Activated T-helper 1 cell treated with anti-CD3 and anti-CD28 coated beads, Interleukin-12 subunit alpha, Interleukin-12 subunit beta, Interleukin-2, Interleukin-4 antibody, amounts not matched to agents 30 ng/mL and 10 ng/mL and 1 ng/mL, durations not matched to agents 14 hours and 24 hours and 36 hours (primary cell): ENCODE measurements at regions not wholly inside any gene's neighbourhood (a gene's known extent, or its start where the extent isn't known, plus 50 kb on each side); places are given as distances from the start of the nearest gene placed in this dataset.
"Not testable (repeated sequence)": the region's sequence is repeated elsewhere in the genome, so short reads cannot be mapped to it uniquely, and the experiment has no call there.

ENCODE experiments used
- DNase-seq: peaks from one replicate; pipeline ENCODE4 v3.0.0; 2021; ENCODE audit warnings: low spot score
- H3K27ac Mint-ChIP-seq: one replicate; pipeline ENCODE4 v1.8.0; 2021; ENCODE audit warnings: mild to moderate bottlenecking, mixed read lengths
- H3K27me3 Mint-ChIP-seq: one replicate; pipeline ENCODE4 v1.8.0; 2022; ENCODE audit warnings: mild to moderate bottlenecking, moderate library complexity, mixed read lengths; ENCODE audit not compliant: insufficient read depth
- H3K36me3 Mint-ChIP-seq: one replicate; pipeline ENCODE4 v1.8.0; 2021; ENCODE audit warnings: low read depth, mixed read lengths
- H3K4me1 Mint-ChIP-seq: one replicate; pipeline ENCODE4 v1.8.0; 2021; ENCODE audit warnings: low read depth, mixed read lengths
- H3K4me3 Mint-ChIP-seq: one replicate; pipeline ENCODE4 v1.8.0; 2021; ENCODE audit warnings: mild to moderate bottlenecking, moderate library complexity, mixed read lengths
- H3K9me3 Mint-ChIP-seq: one replicate; pipeline ENCODE4 v1.8.0; 2021; ENCODE audit warnings: mixed read lengths
- intact Hi-C: fragments of 100-400 bp; cut with micrococcal nuclease; formaldehyde crosslinking; loops from one replicate; pipeline ENCODE4 v1.15.1; 2024

DNA sequence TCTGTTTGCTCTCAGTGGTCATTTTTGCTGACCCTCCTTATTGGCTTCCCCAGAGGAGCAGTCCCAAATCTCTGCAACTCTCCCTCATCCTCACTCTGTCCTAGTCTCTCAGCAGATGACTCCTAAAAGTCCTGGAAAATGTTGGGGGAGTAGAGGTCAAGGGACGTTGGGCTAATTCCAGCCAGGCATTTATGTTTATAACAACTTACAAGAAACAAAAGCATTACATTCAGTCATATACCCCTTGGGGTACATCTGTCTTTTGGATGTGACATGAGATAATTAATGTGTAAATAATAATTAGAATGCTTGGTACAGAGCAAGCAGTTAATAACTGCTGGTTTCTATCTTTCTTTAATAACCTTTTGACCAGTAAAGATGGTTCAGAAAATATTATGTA is 176.2 kb downstream of the YTHDC2 start:
- no peak overlapping the region for H3K4me3 Mint-ChIP-seq
- H3K9me3 Mint-ChIP-seq, result no peaks in the 10 kb centered on the region
- no peaks in the 10 kb centered on the region for H3K4me1 Mint-ChIP-seq
- H3K27ac Mint-ChIP-seq, result no peak overlapping the region
- H3K27me3 Mint-ChIP-seq, result peaks cover 33% of the 10 kb centered on the region
- intact Hi-C loops, result no loop called here
- H3K36me3 Mint-ChIP-seq, result no peaks in the 10 kb centered on the region
- no peak for DNase-seq

DNA sequence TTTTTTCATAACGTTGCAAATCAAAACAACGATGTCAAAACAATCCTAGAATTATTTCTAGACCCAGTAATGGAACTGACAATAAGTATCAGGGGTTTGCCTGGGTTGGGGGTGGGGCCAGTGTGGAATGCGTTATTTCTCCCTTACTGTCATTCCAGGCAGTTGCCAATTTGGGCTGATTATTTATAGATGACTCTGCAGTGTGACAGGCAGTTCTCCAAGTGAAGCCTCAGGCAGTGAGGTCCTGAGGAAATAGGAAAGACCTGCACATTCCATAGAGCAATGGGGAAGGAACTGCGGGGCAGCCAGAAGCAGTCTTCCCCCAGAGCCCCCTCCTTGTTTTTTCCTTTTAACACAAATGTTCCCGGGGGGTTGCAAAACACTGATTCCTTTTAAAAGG is 179.0 kb downstream of the YTHDC2 start:
- H3K9me3 Mint-ChIP-seq, result no peaks in the 10 kb centered on the region
- H3K4me3 Mint-ChIP-seq, result no peak overlapping the region
- H3K27ac Mint-ChIP-seq, result no peak overlapping the region
- intact Hi-C loops, result no loop called here
- peaks cover 27% of the 10 kb centered on the region for H3K27me3 Mint-ChIP-seq
- no peaks in the 10 kb centered on the region for H3K36me3 Mint-ChIP-seq
- H3K4me1 Mint-ChIP-seq, result no peaks in the 10 kb centered on the region
- DNase-seq, result no peak

DNA sequence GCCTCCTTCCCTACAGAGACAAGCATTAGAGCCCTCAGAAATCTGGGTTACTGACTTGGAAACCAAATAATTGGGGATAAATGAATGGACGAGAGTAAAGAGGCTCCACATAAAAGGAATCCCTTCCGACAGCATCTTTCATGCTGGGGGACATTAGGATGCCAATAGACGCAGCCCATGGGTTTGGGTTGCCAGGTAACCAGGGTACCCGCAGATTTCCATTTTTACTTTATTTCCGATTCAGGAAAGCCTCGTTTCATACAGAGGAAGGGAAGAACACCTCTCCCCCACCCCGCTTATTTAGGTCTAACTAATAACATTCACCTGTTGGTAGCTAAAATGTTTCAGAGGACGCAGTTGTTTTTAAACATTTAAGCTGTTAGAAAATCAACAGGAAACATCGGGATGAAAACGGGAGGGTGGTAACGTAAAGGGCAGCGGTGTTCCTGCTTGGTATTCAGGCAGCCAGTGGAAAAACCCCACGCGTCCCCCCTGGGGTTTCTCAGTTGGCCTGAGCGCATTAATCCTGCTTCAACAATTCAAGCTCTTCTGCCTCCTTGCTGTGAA is 179.5 kb downstream of the YTHDC2 start:
- Mint-ChIP-seq H3K4me1 (no peaks in the 10 kb centered on the region), H3K9me3 (no peaks in the 10 kb centered on the region), H3K27ac (no peak overlapping the region)

DNA sequence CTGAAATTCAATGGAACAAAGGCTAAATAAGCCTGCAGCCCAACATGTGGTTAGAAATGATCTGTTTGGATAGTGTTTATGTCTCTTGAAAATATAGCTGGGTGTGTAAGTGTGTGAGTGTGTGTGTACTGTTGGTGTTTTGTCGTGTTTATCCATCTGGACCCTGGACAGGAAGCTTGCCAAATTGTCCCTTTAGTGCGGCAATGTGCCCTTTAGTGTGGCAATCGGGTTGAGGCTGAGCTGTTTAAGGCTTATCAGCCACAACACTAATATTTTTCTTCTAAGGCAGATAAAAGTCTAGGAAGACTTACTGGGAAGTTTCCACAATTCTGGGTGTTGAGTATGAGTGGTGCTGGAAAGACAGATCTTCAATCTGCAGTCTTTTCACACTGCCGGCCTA is 180.2 kb downstream of the YTHDC2 start:
- no peak overlapping the region for H3K27ac Mint-ChIP-seq
- DNase-seq, result no peak
- no peaks in the 10 kb centered on the region for H3K9me3 Mint-ChIP-seq
- no peaks in the 10 kb centered on the region for H3K4me1 Mint-ChIP-seq
- H3K36me3 Mint-ChIP-seq, result no peaks in the 10 kb centered on the region
- H3K27me3 Mint-ChIP-seq, result peaks cover 27% of the 10 kb centered on the region
- no peak overlapping the region for H3K4me3 Mint-ChIP-seq
- intact Hi-C loops, result no loop called here

More for the DNA sequence above, 179.5 kb downstream of the YTHDC2 start:
- Mint-ChIP-seq H3K36me3 (no peaks in the 10 kb centered on the region), H3K4me3 (no peak overlapping the region), H3K27me3 (peaks cover 27% of the 10 kb centered on the region)
- no peak for DNase-seq
- intact Hi-C loops, result no loop called here

DNA sequence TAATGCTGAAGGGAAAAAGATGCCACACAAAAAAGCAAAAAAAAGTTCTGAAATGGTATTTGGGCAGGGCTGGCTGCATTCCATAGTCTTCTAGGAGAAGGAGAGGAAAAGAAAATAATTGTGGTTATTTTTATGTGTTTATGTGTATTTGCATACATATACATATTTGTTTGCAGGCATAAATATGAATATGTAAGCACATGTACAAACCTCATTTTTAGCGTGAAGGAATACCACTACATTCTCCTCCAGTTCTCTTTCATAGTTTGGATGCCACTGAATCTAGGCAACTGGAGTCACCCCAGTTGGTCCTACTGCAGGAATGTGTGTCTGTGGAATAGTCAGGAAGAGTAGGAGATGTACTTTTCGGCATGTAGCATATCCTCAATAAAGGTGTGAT is 181.1 kb downstream of the YTHDC2 start:
- H3K27ac Mint-ChIP-seq, result no peak overlapping the region
- intact Hi-C loops, result no loop called here
- no peak for DNase-seq
- H3K4me1 Mint-ChIP-seq, result no peaks in the 10 kb centered on the region
- no peak overlapping the region for H3K4me3 Mint-ChIP-seq
- no peaks in the 10 kb centered on the region for H3K36me3 Mint-ChIP-seq
- no peaks in the 10 kb centered on the region for H3K9me3 Mint-ChIP-seq
- peaks cover 24% of the 10 kb centered on the region for H3K27me3 Mint-ChIP-seq

DNA sequence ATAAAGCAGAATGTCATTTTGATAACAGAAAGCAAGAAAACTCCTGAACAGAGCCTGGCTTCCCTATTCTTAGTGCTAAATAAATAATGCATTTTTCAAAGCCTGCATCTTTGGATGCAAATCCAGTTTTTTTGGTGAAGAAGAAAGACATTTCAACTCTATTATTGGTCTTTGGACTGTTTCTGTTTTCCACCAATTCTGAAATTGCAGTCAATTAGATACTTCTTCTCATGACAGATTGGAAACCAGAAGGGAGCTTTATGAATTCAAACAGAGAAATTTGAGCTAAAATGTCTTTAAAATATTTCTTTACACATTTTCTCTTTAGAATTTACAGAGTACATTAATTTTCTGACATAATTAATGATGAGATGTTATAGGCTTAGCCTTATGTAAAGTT is 189.8 kb downstream of the YTHDC2 start:
- intact Hi-C loops, result no loop called here
- H3K9me3 Mint-ChIP-seq, result peaks cover 9% of the 10 kb centered on the region
- H3K27ac Mint-ChIP-seq, result no peak overlapping the region
- no peak overlapping the region for H3K4me3 Mint-ChIP-seq
- no peaks in the 10 kb centered on the region for H3K36me3 Mint-ChIP-seq
- no peaks in the 10 kb centered on the region for H3K27me3 Mint-ChIP-seq
- no peak for DNase-seq
- H3K4me1 Mint-ChIP-seq, result no peaks in the 10 kb centered on the region

DNA sequence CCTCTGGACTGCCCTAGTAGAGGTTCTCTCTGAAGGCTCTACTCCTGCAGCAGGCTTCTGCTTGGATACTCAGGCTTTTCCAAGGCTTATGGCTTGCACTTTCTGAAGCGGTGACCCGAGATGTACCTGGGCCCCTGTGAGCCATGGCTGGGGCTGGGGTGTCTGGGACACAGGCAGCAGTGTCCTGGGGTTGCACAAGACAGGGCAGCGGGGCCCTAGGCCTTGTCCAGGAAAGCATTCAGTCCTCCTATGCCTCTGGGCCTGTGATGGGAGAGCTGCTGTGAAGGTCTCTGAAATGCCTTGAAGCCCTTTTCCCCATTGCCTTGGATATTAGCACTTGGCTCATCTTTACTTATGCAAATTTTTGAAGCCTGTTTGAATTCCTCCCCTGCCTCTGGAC is 192.2 kb downstream of the YTHDC2 start:
- Mint-ChIP-seq H3K27ac (no peak overlapping the region), H3K9me3 (peaks cover 9% of the 10 kb centered on the region), H3K4me3 (no peak overlapping the region), H3K27me3 (no peaks in the 10 kb centered on the region), H3K36me3 (no peaks in the 10 kb centered on the region), H3K4me1 (no peaks in the 10 kb centered on the region)
- no peak for DNase-seq
- intact Hi-C loops, result no loop called here

DNA sequence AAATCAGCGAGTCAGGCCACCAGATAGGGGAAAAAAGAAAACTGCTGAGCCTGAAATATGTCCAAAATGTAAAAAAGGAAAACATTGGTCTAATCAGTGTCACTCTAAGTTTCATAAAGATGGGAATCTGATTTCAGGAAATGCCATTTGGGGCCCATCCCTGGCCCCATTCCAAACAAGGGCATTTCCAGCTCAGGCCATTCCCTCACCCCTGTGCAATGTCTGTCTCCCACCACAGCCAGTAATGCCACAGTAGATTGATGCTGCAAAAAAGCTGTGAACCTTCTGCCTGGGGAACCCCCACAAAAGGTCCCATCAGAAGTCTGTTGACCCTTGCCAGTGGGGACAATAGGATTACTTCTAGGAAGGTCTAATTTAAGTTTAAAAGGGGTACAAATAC is 199.6 kb downstream of the YTHDC2 start:
- Mint-ChIP-seq H3K4me3 (no peak overlapping the region), H3K27me3 (no peaks in the 10 kb centered on the region), H3K9me3 (peaks cover 13% of the 10 kb centered on the region), H3K36me3 (no peaks in the 10 kb centered on the region), H3K4me1 (no peaks in the 10 kb centered on the region), H3K27ac (no peak overlapping the region)
- intact Hi-C loops, result no loop called here
- DNase-seq, result no peak

DNA sequence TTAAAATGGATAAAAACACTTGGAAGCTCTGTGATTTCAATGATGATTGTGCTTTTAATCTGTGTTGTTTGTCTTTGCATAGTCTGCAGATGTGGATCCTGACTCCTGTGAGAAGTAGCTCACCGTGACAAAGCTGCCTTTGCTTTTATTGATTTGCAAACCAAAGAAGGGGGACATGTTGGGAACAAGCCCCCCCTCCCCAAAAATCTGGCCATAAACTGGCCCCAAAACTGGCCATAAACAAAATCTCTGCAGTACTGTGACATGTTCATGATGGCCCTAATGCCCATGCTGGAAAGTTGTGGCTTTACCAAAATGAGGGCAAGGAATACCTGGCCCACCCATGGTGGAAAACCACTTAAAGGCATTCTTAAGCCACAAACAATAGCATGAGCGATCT is 202.4 kb downstream of the YTHDC2 start:
- H3K4me3 Mint-ChIP-seq, H3K36me3 Mint-ChIP-seq, H3K4me1 Mint-ChIP-seq, intact Hi-C loops, DNase-seq, H3K27me3 Mint-ChIP-seq, H3K27ac Mint-ChIP-seq: not testable (repeated sequence)
- peaks cover 13% of the 10 kb centered on the region for H3K9me3 Mint-ChIP-seq

DNA sequence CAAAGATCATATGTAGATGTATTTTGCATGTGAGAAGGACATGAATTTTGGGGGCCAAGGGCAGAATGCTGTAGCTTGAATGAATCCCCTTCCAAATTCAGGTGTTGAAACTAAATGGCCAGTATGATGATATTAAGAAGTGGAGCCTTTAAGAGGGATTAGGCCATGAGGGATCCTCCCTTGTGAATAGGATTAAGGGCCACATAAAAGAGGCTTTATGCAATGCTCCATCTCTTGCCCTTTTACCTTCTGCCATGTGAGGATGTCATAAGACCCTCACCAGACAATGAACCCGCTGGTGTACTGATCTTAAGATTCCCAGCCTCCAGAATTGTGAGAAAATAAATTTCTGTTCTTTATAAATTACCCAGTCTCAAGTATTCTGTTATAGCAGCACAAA is 206.1 kb downstream of the YTHDC2 start:
- intact Hi-C loops, result no loop called here
- Mint-ChIP-seq H3K9me3 (peaks cover 13% of the 10 kb centered on the region), H3K4me3 (no peak overlapping the region), H3K27ac (no peak overlapping the region), H3K36me3 (no peaks in the 10 kb centered on the region), H3K4me1 (no peaks in the 10 kb centered on the region), H3K27me3 (no peaks in the 10 kb centered on the region)
- no peak for DNase-seq

DNA sequence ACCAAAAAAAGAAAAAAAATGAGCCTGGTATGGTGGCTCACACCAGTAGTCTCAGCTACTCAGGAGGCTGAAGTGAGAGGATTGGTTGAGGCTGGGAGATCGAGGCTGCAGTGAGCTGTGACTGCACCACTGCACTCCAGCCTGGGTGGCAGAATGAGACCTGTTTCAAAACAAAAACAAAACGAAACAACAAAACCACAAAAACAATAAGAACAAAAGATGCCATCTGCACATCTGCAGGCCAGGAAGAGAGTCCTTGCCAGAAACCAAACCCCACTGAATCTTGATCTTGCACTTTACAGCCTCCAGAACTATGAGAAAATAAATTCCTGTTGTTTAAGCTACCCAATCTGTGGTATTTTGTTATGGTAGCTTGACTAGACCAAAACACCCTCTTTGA is 207.7 kb downstream of the YTHDC2 start:
- Mint-ChIP-seq H3K4me3 (no peak overlapping the region), H3K36me3 (no peaks in the 10 kb centered on the region), H3K27ac (no peak overlapping the region), H3K4me1 (no peaks in the 10 kb centered on the region), H3K27me3 (no peaks in the 10 kb centered on the region), H3K9me3 (peaks cover 7% of the 10 kb centered on the region)
- intact Hi-C loops, result no loop called here
- no peak for DNase-seq

DNA sequence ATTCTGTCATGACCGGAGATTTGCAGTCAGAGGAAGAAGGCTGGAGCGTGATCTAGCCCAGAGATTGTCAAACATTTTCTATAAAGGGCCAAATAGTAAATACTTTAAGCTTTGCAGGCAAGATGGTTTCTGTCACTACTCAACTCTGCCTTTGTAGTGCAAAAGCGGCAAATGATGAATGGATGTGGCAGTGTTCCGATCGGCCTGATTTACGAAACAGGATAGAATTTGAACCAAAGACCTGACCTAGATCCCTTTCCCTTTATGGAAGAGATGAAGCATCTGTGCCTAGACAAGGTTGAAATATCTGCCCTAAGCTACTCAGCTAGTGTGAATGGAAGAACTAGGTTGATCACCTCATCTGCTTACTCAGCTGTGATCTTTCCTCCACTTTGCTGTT is 209.5 kb downstream of the YTHDC2 start:
- H3K4me3 Mint-ChIP-seq, result no peak overlapping the region
- DNase-seq, result no peak
- H3K9me3 Mint-ChIP-seq, result no peaks in the 10 kb centered on the region
- no peaks in the 10 kb centered on the region for H3K36me3 Mint-ChIP-seq
- H3K4me1 Mint-ChIP-seq, result no peaks in the 10 kb centered on the region
- no peak overlapping the region for H3K27ac Mint-ChIP-seq
- intact Hi-C loops, result no loop called here
- peaks cover 3% of the 10 kb centered on the region for H3K27me3 Mint-ChIP-seq

DNA sequence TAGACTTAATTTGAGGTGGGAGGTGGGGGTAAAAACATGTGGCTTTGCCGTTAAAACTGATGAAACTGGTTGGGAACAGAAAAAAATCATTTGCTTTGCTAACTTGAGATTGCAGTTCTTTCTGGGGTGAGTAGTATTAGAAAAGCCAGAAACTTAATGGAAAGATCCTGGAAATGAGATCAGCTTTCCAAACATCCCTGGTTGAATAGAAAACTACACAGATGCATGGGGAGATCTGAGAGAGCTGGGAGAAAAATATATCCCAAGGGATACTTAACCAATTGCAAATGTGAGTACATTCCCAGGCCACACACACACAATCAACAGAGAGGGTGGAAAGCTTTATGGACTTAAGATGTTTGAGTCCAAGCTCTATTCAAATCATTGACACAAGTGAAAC is 222.3 kb downstream of the YTHDC2 start:
- no peak for DNase-seq
- no peaks in the 10 kb centered on the region for H3K36me3 Mint-ChIP-seq
- intact Hi-C loops, result no loop called here
- no peaks in the 10 kb centered on the region for H3K4me1 Mint-ChIP-seq
- H3K9me3 Mint-ChIP-seq, result no peaks in the 10 kb centered on the region
- H3K4me3 Mint-ChIP-seq, result no peak overlapping the region
- H3K27ac Mint-ChIP-seq, result no peak overlapping the region
- no peaks in the 10 kb centered on the region for H3K27me3 Mint-ChIP-seq

DNA sequence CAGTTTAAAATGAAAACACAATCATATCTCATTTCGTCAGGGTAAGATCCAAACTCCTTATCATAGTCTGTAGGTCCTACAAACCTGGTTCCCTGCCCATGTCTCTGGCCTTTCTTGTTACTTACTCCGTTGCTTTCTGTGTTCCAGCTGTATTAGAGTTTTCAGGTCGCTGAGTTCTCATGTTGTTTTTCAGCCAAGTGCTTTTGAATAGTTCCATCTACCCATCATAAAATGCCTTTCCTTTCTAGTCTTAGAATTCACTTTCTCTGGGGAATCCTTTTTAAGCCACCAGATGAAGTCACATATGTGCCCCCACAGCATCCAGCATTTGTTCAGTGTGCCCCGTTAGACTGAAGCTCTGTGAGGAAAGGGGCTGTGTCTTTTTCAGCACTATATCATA is 228.7 kb downstream of the YTHDC2 start:
- Mint-ChIP-seq H3K9me3 (no peaks in the 10 kb centered on the region), H3K4me1 (no peaks in the 10 kb centered on the region), H3K36me3 (no peaks in the 10 kb centered on the region), H3K27ac (no peak overlapping the region), H3K27me3 (no peaks in the 10 kb centered on the region), H3K4me3 (no peak overlapping the region)
- intact Hi-C loops, result no loop called here
- no peak for DNase-seq
